ENCODE measurements at regions not wholly inside any gene's neighbourhood (a gene's known extent, or its start where the extent isn't known, plus 50 kb on each side); places are given as distances from the start of the nearest gene placed in this dataset.

- no peak for ATAC-seq (ENCODE audit: insufficient read depth, low FRiP score)
- WGBS, 2 donors, result 93 to 95% methylated on average over 12 of the region's 12 CpGs
- TF ChIP-seq, protein P1, sequence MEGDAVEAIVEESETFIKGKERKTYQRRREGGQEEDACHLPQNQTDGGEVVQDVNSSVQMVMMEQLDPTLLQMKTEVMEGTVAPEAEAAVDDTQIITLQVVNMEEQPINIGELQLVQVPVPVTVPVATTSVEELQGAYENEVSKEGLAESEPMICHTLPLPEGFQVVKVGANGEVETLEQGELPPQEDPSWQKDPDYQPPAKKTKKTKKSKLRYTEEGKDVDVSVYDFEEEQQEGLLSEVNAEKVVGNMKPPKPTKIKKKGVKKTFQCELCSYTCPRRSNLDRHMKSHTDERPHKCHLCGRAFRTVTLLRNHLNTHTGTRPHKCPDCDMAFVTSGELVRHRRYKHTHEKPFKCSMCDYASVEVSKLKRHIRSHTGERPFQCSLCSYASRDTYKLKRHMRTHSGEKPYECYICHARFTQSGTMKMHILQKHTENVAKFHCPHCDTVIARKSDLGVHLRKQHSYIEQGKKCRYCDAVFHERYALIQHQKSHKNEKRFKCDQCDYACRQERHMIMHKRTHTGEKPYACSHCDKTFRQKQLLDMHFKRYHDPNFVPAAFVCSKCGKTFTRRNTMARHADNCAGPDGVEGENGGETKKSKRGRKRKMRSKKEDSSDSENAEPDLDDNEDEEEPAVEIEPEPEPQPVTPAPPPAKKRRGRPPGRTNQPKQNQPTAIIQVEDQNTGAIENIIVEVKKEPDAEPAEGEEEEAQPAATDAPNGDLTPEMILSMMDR (IDR thresholded peaks at IDR 0.05; ENCODE audit: control extremely low read depth, extremely low read depth), result no peak
These were observed 229.1 kb downstream of the ADAM29 start for GRCh38 chr4:175147233-175147632.

GRCh38 chr4:175166020-175166419 lies 247.9 kb downstream of the ADAM29 start:
- H3K4me3 ChIP-seq, result no peak overlapping the region

More at GRCh38 chr4:175147233-175147632, 229.1 kb downstream of the ADAM29 start:
- Histone ChIP-seq H3K4me3 (no peak overlapping the region), H3K4me1 (ENCODE audit: control insufficient read depth in 5 of 5, insufficient read depth in 5 of 5, low read length in 5 of 5) (no peaks in the 10 kb centered on the region), H3K9me3 (ENCODE audit: control insufficient read depth in 4 of 4, insufficient read depth in 3 of 4, low read length in 3 of 4) (no peaks in the 10 kb centered on the region), H3K36me3 (ENCODE audit: control insufficient read depth in 4 of 4, insufficient read depth in 4 of 4, low read length in 4 of 4) (no peaks in the 10 kb centered on the region), H3K27ac (ENCODE audit: low read depth in 1 of 2, low read length in 1 of 2) (no peak overlapping the region), H3K9ac (ENCODE audit: insufficient read depth in 1 of 2, low read length in 2 of 2) (no peak overlapping the region), H3K27me3 (ENCODE audit: control insufficient read depth in 3 of 3, insufficient read depth in 3 of 3, low read length in 2 of 3) (no peaks in the 10 kb centered on the region)
- no peak for DNase-seq

GRCh38 chr4:175176710-175177109 lies 258.6 kb downstream of the ADAM29 start:
- H3K27ac ChIP-seq (ENCODE audit: low read depth in 1 of 2, low read length in 1 of 2), result no peak overlapping the region
- no peaks in the 10 kb centered on the region for H3K4me1 ChIP-seq (ENCODE audit: control insufficient read depth in 5 of 5, insufficient read depth in 5 of 5, low read length in 5 of 5)
- no peak overlapping the region for H3K9ac ChIP-seq (ENCODE audit: insufficient read depth in 1 of 2, low read length in 2 of 2)
- H3K4me3 ChIP-seq, result no peak overlapping the region
- ATAC-seq (ENCODE audit: insufficient read depth, low FRiP score) (no peak), DNase-seq (no peak)
- H3K36me3 ChIP-seq (ENCODE audit: control insufficient read depth in 4 of 4, insufficient read depth in 4 of 4, low read length in 4 of 4), result no peaks in the 10 kb centered on the region
- WGBS, 2 donors, result 69 to 86% methylated on average over 4 of the region's 4 CpGs
- H3K27me3 ChIP-seq (ENCODE audit: control insufficient read depth in 3 of 3, insufficient read depth in 3 of 3, low read length in 2 of 3), result no peaks in the 10 kb centered on the region
- H3K9me3 ChIP-seq (ENCODE audit: control insufficient read depth in 4 of 4, insufficient read depth in 3 of 4, low read length in 3 of 4), result peaks cover 0 to 2% (median 0%) of the 10 kb centered on the region in 4 donors
- TF ChIP-seq, protein P1 (IDR thresholded peaks at IDR 0.05; ENCODE audit: control extremely low read depth, extremely low read depth), result no peak

More at GRCh38 chr4:175166020-175166419, 247.9 kb downstream of the ADAM29 start:
- ATAC-seq (ENCODE audit: insufficient read depth, low FRiP score) (no peak), DNase-seq (no peak)
- Histone ChIP-seq H3K9me3 (ENCODE audit: control insufficient read depth in 4 of 4, insufficient read depth in 3 of 4, low read length in 3 of 4) (peaks cover 0 to 5% (median 0%) of the 10 kb centered on the region in 4 donors), H3K4me1 (ENCODE audit: control insufficient read depth in 5 of 5, insufficient read depth in 5 of 5, low read length in 5 of 5) (no peaks in the 10 kb centered on the region), H3K27ac (ENCODE audit: low read depth in 1 of 2, low read length in 1 of 2) (no peak overlapping the region), H3K36me3 (ENCODE audit: control insufficient read depth in 4 of 4, insufficient read depth in 4 of 4, low read length in 4 of 4) (no peaks in the 10 kb centered on the region), H3K9ac (ENCODE audit: insufficient read depth in 1 of 2, low read length in 2 of 2) (no peak overlapping the region), H3K27me3 (ENCODE audit: control insufficient read depth in 3 of 3, insufficient read depth in 3 of 3, low read length in 2 of 3) (no peaks in the 10 kb centered on the region)
- TF ChIP-seq, protein P1 (IDR thresholded peaks at IDR 0.05; ENCODE audit: control extremely low read depth, extremely low read depth), result no peak
- WGBS, 2 donors, result 89 to 93% methylated on average over 2 of the region's 2 CpGs

DNA sequence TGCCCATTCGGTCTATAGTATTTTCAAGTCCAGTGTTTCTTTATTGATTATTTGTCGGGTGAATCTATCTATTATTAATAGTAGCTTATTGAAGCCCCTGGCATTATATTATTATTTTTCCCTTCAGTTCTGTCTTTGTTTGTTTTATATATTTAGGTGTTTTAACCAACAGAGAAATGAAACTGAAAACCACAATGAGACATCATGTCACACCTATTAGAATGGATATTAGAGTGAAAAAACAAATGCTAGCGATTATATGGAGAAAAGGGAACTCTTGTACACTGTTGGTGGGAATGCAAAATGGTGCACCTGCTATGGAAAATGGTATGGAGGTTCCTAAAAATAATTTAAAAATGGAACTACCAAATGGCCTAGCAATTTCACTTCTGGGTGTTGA lies 272.5 kb downstream of the ADAM29 start:
- ATAC-seq (ENCODE audit: insufficient read depth, low FRiP score) (no peak), DNase-seq (no peak)
- Histone ChIP-seq H3K36me3 (ENCODE audit: control insufficient read depth in 4 of 4, insufficient read depth in 4 of 4, low read length in 4 of 4) (no peaks in the 10 kb centered on the region), H3K27ac (ENCODE audit: low read depth in 1 of 2, low read length in 1 of 2) (no peak overlapping the region), H3K4me1 (ENCODE audit: control insufficient read depth in 5 of 5, insufficient read depth in 5 of 5, low read length in 5 of 5) (no peaks in the 10 kb centered on the region), H3K4me3 (no peak overlapping the region), H3K9ac (ENCODE audit: insufficient read depth in 1 of 2, low read length in 2 of 2) (no peak overlapping the region), H3K27me3 (ENCODE audit: control insufficient read depth in 3 of 3, insufficient read depth in 3 of 3, low read length in 2 of 3) (no peaks in the 10 kb centered on the region), H3K9me3 (ENCODE audit: control insufficient read depth in 4 of 4, insufficient read depth in 3 of 4, low read length in 3 of 4) (no peaks in the 10 kb centered on the region)
- 60 to 81% methylated on average over 3 of the region's 3 CpGs for WGBS, 2 donors
- TF ChIP-seq, protein P1 (IDR thresholded peaks at IDR 0.05; ENCODE audit: control extremely low read depth, extremely low read depth), result no peak
